GM18907 (cell line): ENCODE measurements at regions not wholly inside any gene's neighbourhood (a gene's known extent, or its start where the extent isn't known, plus 50 kb on each side); places are given as distances from the start of the nearest gene placed in this dataset.

Source experiments
- ATAC-seq: cut with Tn5 transposase; IDR thresholded peaks from one replicate; pipeline ENCODE4 v1.9.1; 2021; ENCODE audit warnings: mild to moderate bottlenecking, moderate library complexity; ENCODE audit not compliant: unreplicated experiment

DNA sequence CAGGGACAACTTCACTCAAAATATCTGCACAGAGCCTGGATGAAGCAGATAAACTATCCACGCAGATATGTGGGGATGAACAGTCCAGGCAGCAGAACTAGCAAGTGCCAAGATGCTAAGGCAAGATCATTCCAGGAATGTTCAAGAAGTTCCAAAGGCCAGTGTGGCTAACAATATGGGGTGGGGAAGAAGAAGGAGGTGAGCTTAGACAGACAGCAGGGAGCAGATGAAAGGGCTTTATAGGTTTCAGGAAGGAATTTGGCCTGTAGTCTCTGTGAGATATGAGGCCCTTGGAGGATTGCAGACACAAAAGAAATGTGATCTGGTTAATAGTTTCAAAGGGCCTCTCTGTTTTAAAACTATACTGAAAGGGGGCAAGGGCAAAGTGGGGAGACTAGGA lies 63.5 kb upstream of the PPM1H start:
- ATAC-seq = no peak

DNA sequence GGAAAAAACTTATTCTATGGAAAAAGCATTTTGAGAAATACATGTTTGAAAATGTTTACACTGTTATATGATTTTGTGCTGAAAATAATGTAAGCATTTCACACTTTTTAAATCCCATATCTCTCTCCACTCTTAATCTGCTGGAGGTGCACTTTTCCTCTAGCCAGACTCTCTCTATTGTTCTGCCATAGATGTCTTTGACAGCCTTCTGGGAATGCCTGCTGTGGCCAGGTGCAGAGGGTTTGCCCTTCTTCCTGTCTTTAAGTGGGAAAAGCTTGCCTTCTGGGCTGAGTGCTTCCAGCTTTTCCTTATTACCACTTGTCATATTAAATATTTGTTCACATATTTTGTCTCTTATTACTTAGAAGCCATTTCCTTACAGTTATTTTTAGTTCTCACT lies 60.1 kb upstream of the PPM1H start:
- no peak for ATAC-seq

DNA sequence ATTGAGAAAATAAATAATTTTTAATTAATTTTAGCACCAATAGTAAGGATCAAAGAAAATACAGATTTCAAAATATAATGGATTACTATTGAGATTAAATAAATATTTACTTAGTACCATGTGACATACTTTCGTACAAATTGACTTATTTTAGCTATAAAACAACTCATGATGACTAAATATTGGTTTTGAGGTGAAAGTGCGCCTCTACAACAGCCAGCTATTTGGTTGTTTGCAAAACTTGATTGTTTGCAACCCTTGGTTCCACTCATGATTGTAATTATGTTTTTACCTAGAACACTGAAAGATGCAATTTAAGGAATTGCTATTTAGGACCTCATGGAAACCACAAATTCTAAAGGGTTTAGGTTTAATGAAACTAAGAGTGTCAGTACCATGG lies 51.9 kb upstream of the PPM1H start:
- ATAC-seq = no peak
